Activated naive CD4-positive, alpha-beta T cell treated with Interleukin-2 at 50 U/mL for 16 hours (primary cell): ENCODE measurements at regions not wholly inside any gene's neighbourhood (a gene's known extent, or its start where the extent isn't known, plus 50 kb on each side); places are given as distances from the start of the nearest gene placed in this dataset.
"Not testable (repeated sequence)": the region's sequence is repeated elsewhere in the genome, so short reads cannot be mapped to it uniquely, and the experiment has no call there.

Experiments
- DNase-seq: peaks from one replicate; pipeline ENCODE4 v3.0.0-alpha.2; 2020

GRCh38 chr2:111659361-111660333 lies 224.3 kb downstream of the ANAPC1 start:
- DNase-seq = no peak

- DNase-seq = no peak
Observed at GRCh38 chr2:111660811-111661210, 223.2 kb downstream of the ANAPC1 start.

- no peak for DNase-seq
Observed at GRCh38 chr2:111661286-111661940, 222.6 kb downstream of the ANAPC1 start.

GRCh38 chr2:111662039-111662770 lies 221.8 kb downstream of the ANAPC1 start:
- DNase-seq = no peak

GRCh38 chr2:111662771-111663470 lies 221.1 kb downstream of the ANAPC1 start:
- DNase-seq = peak; percentile 51

GRCh38 chr2:111663471-111664274 lies 220.3 kb downstream of the ANAPC1 start:
- no peak for DNase-seq

GRCh38 chr2:111664275-111664850 lies 219.6 kb downstream of the ANAPC1 start:
- no peak for DNase-seq

- no peak for DNase-seq
Observed at GRCh38 chr2:111665011-111665410, 219.0 kb downstream of the ANAPC1 start.

- DNase-seq = no peak
Observed at GRCh38 chr2:111665551-111666116, 218.4 kb downstream of the ANAPC1 start.

- no peak for DNase-seq
Observed at GRCh38 chr2:111666160-111666559, 217.8 kb downstream of the ANAPC1 start.

- no peak for DNase-seq
Observed at GRCh38 chr2:111667001-111667400, 217.0 kb downstream of the ANAPC1 start.

GRCh38 chr2:111667542-111668273 lies 216.3 kb downstream of the ANAPC1 start:
- no peak for DNase-seq

- no peak for DNase-seq
Observed at GRCh38 chr2:111668274-111668616, 215.7 kb downstream of the ANAPC1 start.

GRCh38 chr2:111668741-111669140 lies 215.3 kb downstream of the ANAPC1 start:
- DNase-seq = no peak

- DNase-seq = no peak
Observed at GRCh38 chr2:111669928-111670695, 213.9 kb downstream of the ANAPC1 start.

GRCh38 chr2:111670776-111671175 lies 213.2 kb downstream of the ANAPC1 start:
- DNase-seq = no peak

GRCh38 chr2:111671426-111672150 lies 212.4 kb downstream of the ANAPC1 start:
- DNase-seq = no peak

- DNase-seq = not testable (repeated sequence)
Observed at GRCh38 chr2:111672641-111673040, 211.4 kb downstream of the ANAPC1 start.

GRCh38 chr2:111673526-111673925 lies 210.5 kb downstream of the ANAPC1 start:
- DNase-seq = no peak
